ENCODE measurements at regions not wholly inside any gene's neighbourhood (a gene's known extent, or its start where the extent isn't known, plus 50 kb on each side); places are given as distances from the start of the nearest gene placed in this dataset.
"Not testable (repeated sequence)": the region's sequence is repeated elsewhere in the genome, so short reads cannot be mapped to it uniquely, and the experiment has no call there.

GRCh38 chr10:55537497-55537896 is 736.5 kb upstream of the PCDH15 start:
- not testable (repeated sequence) for H2AFZ ChIP-seq (ENCODE audit: low read depth, low read length); H3F3A ChIP-seq (ENCODE audit: insufficient read depth, low read length, poor library complexity, severe bottlenecking); H3K27me3 ChIP-seq (ENCODE audit: insufficient read depth, low read depth, low read length); H3K9ac ChIP-seq (ENCODE audit: low read length); H3K9me2 ChIP-seq (ENCODE audit: insufficient read depth, low read length); H3K4me3 ChIP-seq (ENCODE audit: low read length); H4K20me1 ChIP-seq (ENCODE audit: insufficient read depth); H3K79me2 ChIP-seq (replicated peaks; ENCODE audit: insufficient read depth, low read length); H3K4me2 ChIP-seq (ENCODE audit: low read length); H3K27ac ChIP-seq (ENCODE audit: low read length); H3K9me3 ChIP-seq (ENCODE audit: low read length); H3K36me3 ChIP-seq (ENCODE audit: insufficient read depth, low read length)

GRCh38 chr10:55519264-55519663 is 718.2 kb upstream of the PCDH15 start:
- TF ChIP-seq RAD21 (conservative IDR thresholded peaks at IDR 0.05) (no peak), MXI1 (conservative IDR thresholded peaks at IDR 0.05; ENCODE audit: poor library complexity, severe bottlenecking) (no peak), TAF1 (IDR thresholded peaks at IDR 0.05; ENCODE audit: low read depth) (no peak)
- Histone ChIP-seq H3K27me3 (ENCODE audit: insufficient read depth, low read depth, low read length) (no peaks in the 10 kb centered on the region), H3F3A (ENCODE audit: insufficient read depth, low read length, poor library complexity, severe bottlenecking) (no peaks in the 10 kb centered on the region), H3K79me2 (replicated peaks; ENCODE audit: insufficient read depth, low read length) (no peaks in the 10 kb centered on the region), H3K27ac (ENCODE audit: low read length) (no peak overlapping the region), H2AFZ (ENCODE audit: low read depth, low read length) (no peak overlapping the region), H3K4me3 (ENCODE audit: low read length) (no peak overlapping the region), H3K4me2 (ENCODE audit: low read length) (no peak overlapping the region), H3K9me2 (ENCODE audit: insufficient read depth, low read length) (no peaks in the 10 kb centered on the region), H3K9me3 (ENCODE audit: low read length) (no peaks in the 10 kb centered on the region), H4K20me1 (ENCODE audit: insufficient read depth) (no peaks in the 10 kb centered on the region), H3K9ac (ENCODE audit: low read length) (no peak overlapping the region), H3K36me3 (ENCODE audit: insufficient read depth, low read length) (no peaks in the 10 kb centered on the region)

GRCh38 chr10:55518416-55518815 is 717.4 kb upstream of the PCDH15 start:
- not testable (repeated sequence) for H2AFZ ChIP-seq (ENCODE audit: low read depth, low read length); H3K4me3 ChIP-seq (ENCODE audit: low read length); H3K9me3 ChIP-seq (ENCODE audit: low read length); H3K79me2 ChIP-seq (replicated peaks; ENCODE audit: insufficient read depth, low read length); H3K27me3 ChIP-seq (ENCODE audit: insufficient read depth, low read depth, low read length); H4K20me1 ChIP-seq (ENCODE audit: insufficient read depth); H3K9ac ChIP-seq (ENCODE audit: low read length); H3K27ac ChIP-seq (ENCODE audit: low read length); H3K4me2 ChIP-seq (ENCODE audit: low read length); H3F3A ChIP-seq (ENCODE audit: insufficient read depth, low read length, poor library complexity, severe bottlenecking); H3K36me3 ChIP-seq (ENCODE audit: insufficient read depth, low read length); H3K9me2 ChIP-seq (ENCODE audit: insufficient read depth, low read length)
- peak; percentile 5 for TF ChIP-seq EP300 (conservative IDR thresholded peaks at IDR 0.05; ENCODE audit: poor library complexity, severe bottlenecking)

- Histone ChIP-seq H3K27me3 (ENCODE audit: insufficient read depth, low read depth, low read length) (no peaks in the 10 kb centered on the region), H3K4me3 (ENCODE audit: low read length) (no peak overlapping the region), H3K4me2 (ENCODE audit: low read length) (no peak overlapping the region), H3K9me3 (ENCODE audit: low read length) (no peaks in the 10 kb centered on the region), H3K9me2 (ENCODE audit: insufficient read depth, low read length) (no peaks in the 10 kb centered on the region), H3K27ac (ENCODE audit: low read length) (no peak overlapping the region), H3K9ac (ENCODE audit: low read length) (no peak overlapping the region), H3F3A (ENCODE audit: insufficient read depth, low read length, poor library complexity, severe bottlenecking) (no peaks in the 10 kb centered on the region), H3K36me3 (ENCODE audit: insufficient read depth, low read length) (no peaks in the 10 kb centered on the region), H4K20me1 (ENCODE audit: insufficient read depth) (no peaks in the 10 kb centered on the region), H2AFZ (ENCODE audit: low read depth, low read length) (no peak overlapping the region), H3K79me2 (replicated peaks; ENCODE audit: insufficient read depth, low read length) (no peaks in the 10 kb centered on the region)
- no peak for TF ChIP-seq REST (IDR thresholded peaks at IDR 0.05; ENCODE audit: borderline replicate concordance)
- no peak for TF ChIP-seq CTCF (IDR thresholded peaks at IDR 0.05; ENCODE audit: poor library complexity, severe bottlenecking)
- TF ChIP-seq RAD21 (conservative IDR thresholded peaks at IDR 0.05), result no peak
- no peak for TF ChIP-seq TAF1 (IDR thresholded peaks at IDR 0.05; ENCODE audit: low read depth)
- TF ChIP-seq MXI1 (conservative IDR thresholded peaks at IDR 0.05; ENCODE audit: poor library complexity, severe bottlenecking), result no peak
- TF ChIP-seq POLR2AphosphoS5 (IDR thresholded peaks at IDR 0.05), result no peak
- no peak for TF ChIP-seq EZH2 (IDR thresholded peaks at IDR 0.05; ENCODE audit: borderline replicate concordance, insufficient read depth, low read length, poor library complexity, severe bottlenecking)
- no peak for TF ChIP-seq SMC3 (conservative IDR thresholded peaks at IDR 0.05; ENCODE audit: poor library complexity)
- TF ChIP-seq EP300 (conservative IDR thresholded peaks at IDR 0.05; ENCODE audit: poor library complexity, severe bottlenecking), result no peak
Observed at GRCh38 chr10:55509168-55509567, 708.1 kb upstream of the PCDH15 start.

All from neural cell (in vitro differentiated cells).